HepG2 (cell line): ENCODE measurements at regions not wholly inside any gene's neighbourhood (a gene's known extent, or its start where the extent isn't known, plus 50 kb on each side); places are given as distances from the start of the nearest gene placed in this dataset.

Experiments used
- ATAC-seq: fragments of 200-7000 bp; cut with Tn5 transposase; 3 replicates; pipeline ENCODE4 v1.9.1; 2020; ENCODE audit warnings: mild to moderate bottlenecking, moderate library complexity
- BruUV-seq: library from RNA; stranded (reverse); fragments of 400-500 nt; replicated peaks from 2 replicates; lab custom pipeline; 2021; lab: Mats Ljungman, UMichigan
- CTCF ChIA-PET: fragments of 300-600 bp; formaldehyde crosslinking; extraction: SDS; loops from one replicate; lab custom pipeline; 2021; ENCODE audit warnings: low total read pairs, inconsistent platforms, low intra/inter-chr PET ratio; lab: Yijun Ruan, JAX
- POLR2A ChIA-PET: fragments of 350-600 bp; sonication (Branson Sonifier 250); formaldehyde crosslinking; loops from one replicate; lab custom pipeline; 2020; ENCODE audit warnings: antibody characterized with exemption, inconsistent platforms; lab: Yijun Ruan, JAX
- DNase-seq: peaks from one replicate; pipeline ENCODE4 v3.0.0-alpha.2; 2015; ENCODE audit warnings: low spot score
- FAIRE-seq: peaks from 3 replicates; lab custom pipeline; 2011; peaks lifted over from hg19 to GRCh38; lab: Jason Lieb, UNC
- H2AFZ ChIP-seq: one replicate; pipeline ENCODE4 v1.6.1; 2011; ENCODE audit warnings: low read length, inconsistent platforms
- H3K27ac ChIP-seq: fragments of 300-600 bp; 3 replicates; pipeline ENCODE4 v1.8.0; 2011; ENCODE audit warnings: mixed run types, mild to moderate bottlenecking, mixed read lengths, low read length, inconsistent platforms; ENCODE audit not compliant: insufficient read depth; ENCODE audit errors: extremely low read length
- H3K27me3 ChIP-seq, 2 experiments: fragments of 200-600 bp in 1 of 2; 2 replicates in 1 of 2; 3 replicates in 1 of 2; pipeline versions ENCODE4 v1.6.0 to v1.8.0; 2011; ENCODE audit warnings: low read length in 2 of 2, mild to moderate bottlenecking in 2 of 2, moderate library complexity in 2 of 2, inconsistent platforms in 1 of 2; ENCODE audit not compliant: insufficient read depth in 2 of 2, control insufficient read depth in 1 of 2
- H3K36me3 ChIP-seq, 2 experiments: fragments of 200-600 bp in 1 of 2; replicated peaks in 1 of 2; 2 replicates in 1 of 2; 3 replicates in 1 of 2; pipeline versions ENCODE4 v1.5.1 to v1.8.0; 2011; ENCODE audit warnings: low read length in 2 of 2, inconsistent platforms in 1 of 2; ENCODE audit not compliant: insufficient read depth in 2 of 2, control insufficient read depth in 1 of 2
- H3K4me1 ChIP-seq: 2 replicates; pipeline ENCODE4 v1.5.1; 2012; ENCODE audit warnings: low read length, inconsistent platforms; ENCODE audit not compliant: insufficient read depth
- H3K4me2 ChIP-seq: 2 replicates; pipeline ENCODE4 v1.6.0; 2011; ENCODE audit warnings: low read depth, low read length, inconsistent platforms
- H3K4me3 ChIP-seq, 3 experiments: fragments of 200-600 bp in 1 of 3; sonication (generic), shearing (Covaris generic) in 1 of 3; replicated peaks in 1 of 3; 2 replicates each; pipeline ENCODE4 v1.5.1; 2011 to 2016; ENCODE audit warnings: low read length in 3 of 3, inconsistent platforms in 2 of 3, low read depth in 2 of 3, mild to moderate bottlenecking in 2 of 3, control low read depth in 1 of 3, mixed read lengths in 1 of 3; ENCODE audit not compliant: insufficient read depth in 1 of 3
- H3K79me2 ChIP-seq: one replicate; pipeline ENCODE4 v1.6.1; 2011; ENCODE audit warnings: low read length, inconsistent platforms; ENCODE audit not compliant: insufficient read depth
- H3K9ac ChIP-seq: 2 replicates; pipeline ENCODE4 v1.6.0; 2011; ENCODE audit warnings: mild to moderate bottlenecking, low read depth, low read length, inconsistent platforms; ENCODE audit not compliant: insufficient read depth
- H3K9me3 ChIP-seq: 2 replicates; pipeline ENCODE4 v1.5.1; 2012; ENCODE audit warnings: mild to moderate bottlenecking, low read length
- H4K20me1 ChIP-seq: 2 replicates; pipeline ENCODE4 v1.6.0; 2011; ENCODE audit warnings: inconsistent platforms, mild to moderate bottlenecking, low read length, moderate library complexity; ENCODE audit not compliant: insufficient read depth
- CBX1 ChIP-seq: IDR thresholded peaks from one replicate; pipeline ENCODE4 v1.6.1; 2016; ENCODE audit warnings: antibody characterized with exemption, low read depth
- LCORL ChIP-seq, 2 experiments: fragments of 450-650 bp in 1 of 2; sonication (generic) in 1 of 2; formaldehyde crosslinking in 1 of 2; IDR thresholded peaks; 2 replicates each; pipeline versions ENCODE4 v1.5.0 to v1.6.1; 2017 to 2020; ENCODE audit warnings: antibody characterized with exemption in 1 of 2, missing genetic modification reagents in 1 of 2
- NFIC ChIP-seq: IDR thresholded peaks from 2 replicates; pipeline ENCODE4 v1.6.1; 2012; ENCODE audit warnings: mild to moderate bottlenecking, low read length, inconsistent platforms
- STAG1 ChIP-seq: sonication (generic); formaldehyde crosslinking; IDR thresholded peaks from 2 replicates; pipeline ENCODE4 v1.4.0; 2020; ENCODE audit warnings: missing genetic modification reagents
- ZNF335 ChIP-seq: sonication (generic); formaldehyde crosslinking; IDR thresholded peaks from 2 replicates; pipeline ENCODE4 v1.4.0; 2020; ENCODE audit warnings: missing genetic modification reagents
- ZNF382 ChIP-seq: sonication (generic); formaldehyde crosslinking; IDR thresholded peaks from 2 replicates; pipeline ENCODE4 v1.5.0; 2020; ENCODE audit warnings: missing genetic modification reagents, mild to moderate bottlenecking, borderline replicate concordance
- WGBS: methylation state at CpG from one replicate; pipeline ENCODE4 v1.1.6; 2017; ENCODE audit warnings: low lambda C conversion rate; 5-methylcytosine and 5-hydroxymethylcytosine counted together
- in situ Hi-C: cut with HindIII; loops from 2 replicates; pipeline ENCODE4 v1.10.0; 2017; ENCODE audit warnings: low pct_unique_long_range_greater_than_20kb; ENCODE audit not compliant: extremely low pct_ligation_motif_present
- intact Hi-C: fragments of 100-400 bp; cut with micrococcal nuclease; formaldehyde crosslinking; loops from one replicate; pipeline ENCODE4 v1.10.0; 2022; ENCODE audit not compliant: unreplicated experiment

GRCh38 chr10:107649249-107649648 lies 484.7 kb upstream of the SORCS1 start:
- CTCF ChIA-PET = no interaction called here

GRCh38 chr10:107647462-107647861 lies 483.0 kb upstream of the SORCS1 start:
- Histone ChIP-seq H3K9me3 (peaks cover 85% of the 10 kb centered on the region), H3K27ac (no peak overlapping the region), H2AFZ (no peak overlapping the region), H3K4me1 (no peaks in the 10 kb centered on the region), H3K4me3 (no peak overlapping the region), H3K27me3 (no peaks in the 10 kb centered on the region), H3K4me2 (no peak overlapping the region), H3K9ac (no peak overlapping the region), H3K79me2 (no peaks in the 10 kb centered on the region), H4K20me1 (no peaks in the 10 kb centered on the region), H3K36me3 (no peaks in the 10 kb centered on the region)
- no TSS peak for BruUV-seq
- 90% methylated on average over 1 of the region's 1 CpG for WGBS
- TF ChIP-seq ZNF335 (CRISPR knock-in tag) (no peak), STAG1 (CRISPR knock-in tag) (no peak), CBX1 (no peak), NFIC (no peak)
- no peak for FAIRE-seq
- intact Hi-C loops (no loop called here), in situ Hi-C loops (no loop called here)
- CTCF ChIA-PET = no interaction called here
- no peak for DNase-seq
- ATAC-seq = no peak
- POLR2A ChIA-PET = no interaction called here

More at GRCh38 chr10:107649249-107649648, 484.7 kb upstream of the SORCS1 start:
- intact Hi-C loops (no loop called here), in situ Hi-C loops (no loop called here)
- BruUV-seq = no TSS peak
- Histone ChIP-seq H3K27ac (no peak overlapping the region), H3K4me3 (no peak overlapping the region), H3K36me3 (no peaks in the 10 kb centered on the region), H3K27me3 (no peaks in the 10 kb centered on the region), H4K20me1 (no peaks in the 10 kb centered on the region), H3K4me2 (no peak overlapping the region), H3K9ac (no peak overlapping the region), H2AFZ (no peak overlapping the region), H3K79me2 (no peaks in the 10 kb centered on the region), H3K9me3 (peaks cover 82% of the 10 kb centered on the region), H3K4me1 (no peaks in the 10 kb centered on the region)
- POLR2A ChIA-PET = no interaction called here
- DNase-seq = no peak
- no peak for ATAC-seq
- FAIRE-seq = no peak
- WGBS = 22% methylated on average over 4 of the region's 4 CpGs
- peak; percentile 86 for TF ChIP-seq LCORL (IDR thresholded peaks at IDR 0.05)
- no peak for TF ChIP-seq LCORL (CRISPR knock-in tag; IDR thresholded peaks at IDR 0.05)
- no peak for TF ChIP-seq ZNF382
